Endometrium (tissue), 2 donors: ENCODE measurements at regions not wholly inside any gene's neighbourhood (a gene's known extent, or its start where the extent isn't known, plus 50 kb on each side); places are given as distances from the start of the nearest gene placed in this dataset.
"Not testable (repeated sequence)": the region's sequence is repeated elsewhere in the genome, so short reads cannot be mapped to it uniquely, and the experiment has no call there.

Experiments used
- FAIRE-seq: peaks from 2 replicates; lab custom pipeline; 2012; peaks lifted over from hg19 to GRCh38; lab: Jason Lieb, UNC
- donor health status: control.
- donor health status: control.

- no peak for FAIRE-seq
Observed at GRCh38 chr22:48418831-48419230, 1408.8 kb downstream of the BRD1 start.

GRCh38 chr22:48417225-48418070 lies 1410.2 kb downstream of the BRD1 start:
- no peak for FAIRE-seq

GRCh38 chr22:48416396-48417224 lies 1411.1 kb downstream of the BRD1 start:
- no peak for FAIRE-seq

GRCh38 chr22:48415520-48415919 lies 1412.2 kb downstream of the BRD1 start:
- no peak for FAIRE-seq

GRCh38 chr22:48414651-48415050 lies 1413.0 kb downstream of the BRD1 start:
- FAIRE-seq, result no peak

GRCh38 chr22:48412931-48413330 lies 1414.7 kb downstream of the BRD1 start:
- not testable (repeated sequence) for FAIRE-seq

GRCh38 chr22:48410536-48410935 lies 1417.1 kb downstream of the BRD1 start:
- FAIRE-seq, result no peak

GRCh38 chr22:48407256-48407955 lies 1420.3 kb downstream of the BRD1 start:
- FAIRE-seq, result no peak

- FAIRE-seq, result no peak
Observed at GRCh38 chr22:48406161-48406560, 1421.5 kb downstream of the BRD1 start.

GRCh38 chr22:48405741-48406140 lies 1421.9 kb downstream of the BRD1 start:
- FAIRE-seq, result no peak

- no peak for FAIRE-seq
Observed at GRCh38 chr22:48404801-48405447, 1422.7 kb downstream of the BRD1 start.

GRCh38 chr22:48403521-48404403 lies 1423.9 kb downstream of the BRD1 start:
- FAIRE-seq, result no peak

- no peak for FAIRE-seq
Observed at GRCh38 chr22:48402591-48403031, 1425.1 kb downstream of the BRD1 start.

GRCh38 chr22:48401523-48401922 lies 1426.2 kb downstream of the BRD1 start:
- not testable (repeated sequence) for FAIRE-seq

- no peak for FAIRE-seq
Observed at GRCh38 chr22:48398181-48398905, 1429.3 kb downstream of the BRD1 start.

GRCh38 chr22:48397531-48398180 lies 1430.0 kb downstream of the BRD1 start:
- no peak for FAIRE-seq

GRCh38 chr22:48396785-48397530 lies 1430.7 kb downstream of the BRD1 start:
- FAIRE-seq, result no peak

- no peak for FAIRE-seq
Observed at GRCh38 chr22:48396091-48396784, 1431.4 kb downstream of the BRD1 start.
